CD4-positive, alpha-beta T cell (primary cell): ENCODE measurements at regions not wholly inside any gene's neighbourhood (a gene's known extent, or its start where the extent isn't known, plus 50 kb on each side); places are given as distances from the start of the nearest gene placed in this dataset.

Source experiments
- ATAC-seq: fragments of 200-7000 bp; cut with Tn5 transposase; one replicate; pipeline ENCODE4 v1.10.0; 2022; ENCODE audit warnings: mild to moderate bottlenecking; ENCODE audit not compliant: poor library complexity
- CTCF ChIA-PET: fragments of 350-600 bp; sonication (Branson Sonifier 250); formaldehyde crosslinking; loops from one replicate; lab custom pipeline; 2021; ENCODE audit warnings: antibody characterized with exemption, inconsistent platforms; lab: Charles Lee
- POLR2A ChIA-PET: fragments of 350-600 bp; sonication (Branson Sonifier 250); formaldehyde crosslinking; loops from one replicate; lab custom pipeline; 2021; ENCODE audit warnings: antibody characterized with exemption, inconsistent platforms; lab: Charles Lee
- DNase-seq, 14 experiments: peaks; one replicate each; pipeline ENCODE4 v3.0.0-alpha.2; 2013 to 2020; ENCODE audit warnings: mixed read lengths in 2 of 14
- H3K27ac ChIP-seq, 2 donors: one replicate each; pipeline versions ENCODE4 v1.5.1 to v1.7.0; 2013; ENCODE audit warnings: low read length in 2 of 2, low read depth in 1 of 2, mild to moderate bottlenecking in 1 of 2
- H3K27me3 ChIP-seq, 2 experiments: 1 replicate in 1 of 2; 2 replicates in 1 of 2; pipeline versions ENCODE4 v1.6.1 to v1.7.0; 2013; ENCODE audit warnings: low read length in 2 of 2, control low read depth in 1 of 2, mild to moderate bottlenecking in 1 of 2, moderate library complexity in 1 of 2; ENCODE audit not compliant: insufficient read depth in 2 of 2, control insufficient read depth in 1 of 2
- H3K36me3 ChIP-seq: one replicate; pipeline ENCODE4 v1.6.1; 2013; ENCODE audit warnings: low read length, control low read depth; ENCODE audit not compliant: insufficient read depth
- H3K4me1 ChIP-seq: one replicate; pipeline ENCODE4 v1.6.1; 2013; ENCODE audit warnings: low read length, control low read depth; ENCODE audit not compliant: insufficient read depth
- H3K4me3 ChIP-seq: one replicate; pipeline ENCODE4 v1.5.1; 2013; ENCODE audit warnings: mild to moderate bottlenecking, low read length, moderate library complexity
- H3K9me3 ChIP-seq, 2 experiments: 1 replicate in 1 of 2; 2 replicates in 1 of 2; pipeline versions ENCODE4 v1.6.1 to v1.7.0; 2013; ENCODE audit warnings: low read length in 2 of 2, mild to moderate bottlenecking in 2 of 2, control low read depth in 1 of 2, moderate library complexity in 1 of 2; ENCODE audit not compliant: control insufficient read depth in 1 of 2, insufficient read depth in 1 of 2
- H3K27ac Mint-ChIP-seq: one replicate; pipeline ENCODE4 v1.8.0; 2020; ENCODE audit warnings: mixed read lengths
- H3K27me3 Mint-ChIP-seq: one replicate; pipeline ENCODE4 v1.8.0; 2021; ENCODE audit warnings: mixed read lengths
- H3K36me3 Mint-ChIP-seq: one replicate; pipeline ENCODE4 v1.8.0; 2021; ENCODE audit warnings: low read depth, mixed read lengths
- H3K4me1 Mint-ChIP-seq: one replicate; pipeline ENCODE4 v1.8.0; 2021; ENCODE audit warnings: low read depth, mixed read lengths
- H3K4me3 Mint-ChIP-seq: one replicate; pipeline ENCODE4 v1.8.0; 2020; ENCODE audit warnings: mild to moderate bottlenecking, mixed read lengths
- H3K9me3 Mint-ChIP-seq: one replicate; pipeline ENCODE4 v1.8.0; 2020; ENCODE audit warnings: mixed read lengths
- intact Hi-C, 2 experiments: fragments of 100-400 bp; cut with DNase I in 1 of 2; cut with micrococcal nuclease in 1 of 2; formaldehyde crosslinking; loops; one replicate each; pipeline versions ENCODE4 v1.15.1 to v1.9.0; 2023 to 2025; cut with DNase I, micrococcal nuclease
- TF ChIP-seq, protein P1 (sequence below): fragments of 200-600 bp; IDR thresholded peaks from one replicate; pipeline ENCODE4 v1.8.0; 2022; ENCODE audit warnings: antibody characterized with exemption, mild to moderate bottlenecking

DNA sequence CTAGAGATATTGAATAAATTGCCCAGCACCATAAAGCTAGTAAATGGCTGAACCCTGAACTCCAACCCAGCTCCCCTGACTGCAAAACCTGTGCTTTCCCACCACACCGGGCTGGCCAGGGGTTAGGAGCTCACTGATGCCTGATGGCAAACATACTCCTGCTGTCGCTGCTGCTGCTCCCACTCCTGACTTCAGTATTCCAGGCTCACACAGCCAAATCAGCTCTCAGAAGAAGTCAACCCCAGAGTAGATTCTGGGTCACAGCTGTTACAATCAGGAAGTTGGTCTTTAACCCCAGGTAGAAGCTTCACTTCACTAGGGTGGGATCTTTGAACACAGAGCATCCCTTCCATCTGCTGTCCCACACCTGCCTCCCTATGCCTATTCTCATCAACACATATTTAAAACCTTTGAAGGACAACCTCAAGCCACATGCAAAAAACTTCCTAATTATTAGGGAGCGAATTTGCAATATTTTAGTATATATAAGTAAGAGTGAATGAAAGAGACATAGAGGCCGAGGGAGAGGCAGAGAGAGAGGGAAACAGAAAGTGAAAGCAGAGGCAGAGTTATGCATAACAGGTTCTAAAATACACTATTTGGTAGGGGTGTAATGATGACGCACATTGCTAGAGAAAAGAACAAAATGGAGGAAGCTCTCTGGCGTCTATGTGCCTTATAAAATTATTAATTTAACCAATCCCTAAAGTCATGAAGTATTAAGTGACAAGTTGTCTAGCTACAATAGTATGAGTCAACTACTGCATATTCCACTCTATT, 99.4 kb upstream of the SERP2 start:
- peak overlapping the region; percentile 36 for H3K4me3 Mint-ChIP-seq
- peaks cover 20% of the 10 kb centered on the region for H3K36me3 Mint-ChIP-seq
- H3K27ac Mint-ChIP-seq = peak overlapping the region; percentile 95
- ATAC-seq (peak; percentile 95), DNase-seq (peak in 9 of 14 experiments; percentile 3 to 91 (median 25))
- Histone ChIP-seq H3K36me3 (no peaks in the 10 kb centered on the region), H3K27me3 (no peaks in the 10 kb centered on the region), H3K4me3 (peak overlapping the region; percentile 42), H3K4me1 (peaks cover 24% of the 10 kb centered on the region), H3K9me3 (no peaks in the 10 kb centered on the region), H3K27ac (peak overlapping the region; percentile 65 to 85)
- CTCF ChIA-PET = interaction anchor here (1.1 to 1.4 kb wide), 2 partner anchors 9 to 15 kb away, joined by 3 to 5 read pairs; no protein-coding TSS in a partner anchor
- no peaks in the 10 kb centered on the region for H3K27me3 Mint-ChIP-seq
- POLR2A ChIA-PET = interaction anchor here (0.6 to 2.6 kb wide), 11 partner anchors 9 to 1294 kb away, joined by 3 to 13 read pairs (median 6); partner anchors contain the start of genes CCDC122, LACC1 and TSC22D1
- H3K4me1 Mint-ChIP-seq = peaks cover 46% of the 10 kb centered on the region
- intact Hi-C loops = loop anchor here (2.0 to 10.0 kb wide), 7 partner anchors 15 to 641 kb away; partner anchors contain the start of gene TSC22D1 (in 1 of the 2)
- TF ChIP-seq, protein P1, sequence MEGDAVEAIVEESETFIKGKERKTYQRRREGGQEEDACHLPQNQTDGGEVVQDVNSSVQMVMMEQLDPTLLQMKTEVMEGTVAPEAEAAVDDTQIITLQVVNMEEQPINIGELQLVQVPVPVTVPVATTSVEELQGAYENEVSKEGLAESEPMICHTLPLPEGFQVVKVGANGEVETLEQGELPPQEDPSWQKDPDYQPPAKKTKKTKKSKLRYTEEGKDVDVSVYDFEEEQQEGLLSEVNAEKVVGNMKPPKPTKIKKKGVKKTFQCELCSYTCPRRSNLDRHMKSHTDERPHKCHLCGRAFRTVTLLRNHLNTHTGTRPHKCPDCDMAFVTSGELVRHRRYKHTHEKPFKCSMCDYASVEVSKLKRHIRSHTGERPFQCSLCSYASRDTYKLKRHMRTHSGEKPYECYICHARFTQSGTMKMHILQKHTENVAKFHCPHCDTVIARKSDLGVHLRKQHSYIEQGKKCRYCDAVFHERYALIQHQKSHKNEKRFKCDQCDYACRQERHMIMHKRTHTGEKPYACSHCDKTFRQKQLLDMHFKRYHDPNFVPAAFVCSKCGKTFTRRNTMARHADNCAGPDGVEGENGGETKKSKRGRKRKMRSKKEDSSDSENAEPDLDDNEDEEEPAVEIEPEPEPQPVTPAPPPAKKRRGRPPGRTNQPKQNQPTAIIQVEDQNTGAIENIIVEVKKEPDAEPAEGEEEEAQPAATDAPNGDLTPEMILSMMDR = no peak
- peaks cover 7% of the 10 kb centered on the region for H3K9me3 Mint-ChIP-seq

DNA sequence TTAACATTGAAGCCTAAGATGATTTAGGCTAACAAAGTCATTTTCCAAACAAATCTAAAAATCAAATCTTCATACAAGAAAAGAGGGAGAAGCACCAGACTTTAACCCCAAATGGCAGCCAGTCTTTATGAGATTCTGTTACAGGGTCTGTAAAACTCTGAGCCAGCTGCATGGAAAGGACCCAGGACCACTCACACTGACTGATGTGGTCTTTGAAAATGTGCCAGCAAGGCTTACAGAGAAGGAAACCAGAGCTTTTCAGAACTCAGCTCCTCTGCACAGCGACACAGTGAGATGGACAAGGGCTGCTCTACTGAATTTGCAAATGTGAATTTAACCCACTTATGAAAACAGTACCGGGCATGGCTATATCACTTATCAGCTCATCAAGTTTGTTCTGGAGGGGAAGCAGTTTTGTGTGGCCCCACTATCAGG, 98.8 kb upstream of the SERP2 start:
- intact Hi-C loops = loop anchor here (2.0 to 10.0 kb wide), 7 partner anchors 16 to 640 kb away; partner anchors contain the start of gene TSC22D1 (in 1 of the 2)
- Histone ChIP-seq H3K27me3 (no peaks in the 10 kb centered on the region), H3K4me3 (peak overlapping the region; percentile 42), H3K36me3 (no peaks in the 10 kb centered on the region), H3K9me3 (no peaks in the 10 kb centered on the region), H3K27ac (peak overlapping the region; percentile 65 to 85), H3K4me1 (peaks cover 24% of the 10 kb centered on the region)
- Mint-ChIP-seq H3K9me3 (peaks cover 7% of the 10 kb centered on the region), H3K4me3 (peak overlapping the region; percentile 36), H3K27ac (peak overlapping the region; percentile 95), H3K4me1 (peaks cover 47% of the 10 kb centered on the region), H3K27me3 (no peaks in the 10 kb centered on the region), H3K36me3 (peaks cover 20% of the 10 kb centered on the region)
- POLR2A ChIA-PET = interaction anchor here (0.6 to 2.6 kb wide), 11 partner anchors 8 to 1293 kb away, joined by 3 to 13 read pairs (median 6); partner anchors contain the start of genes CCDC122, LACC1 and TSC22D1
- DNase-seq (peak in 9 of 14 experiments; percentile 2 to 55 (median 39)), ATAC-seq (peak; percentile 39)
- TF ChIP-seq, protein P1 = no peak
- CTCF ChIA-PET = interaction anchor here (1.4 kb wide), 1 partner anchor 16 kb away, joined by 5 read pairs; no protein-coding TSS in a partner anchor

DNA sequence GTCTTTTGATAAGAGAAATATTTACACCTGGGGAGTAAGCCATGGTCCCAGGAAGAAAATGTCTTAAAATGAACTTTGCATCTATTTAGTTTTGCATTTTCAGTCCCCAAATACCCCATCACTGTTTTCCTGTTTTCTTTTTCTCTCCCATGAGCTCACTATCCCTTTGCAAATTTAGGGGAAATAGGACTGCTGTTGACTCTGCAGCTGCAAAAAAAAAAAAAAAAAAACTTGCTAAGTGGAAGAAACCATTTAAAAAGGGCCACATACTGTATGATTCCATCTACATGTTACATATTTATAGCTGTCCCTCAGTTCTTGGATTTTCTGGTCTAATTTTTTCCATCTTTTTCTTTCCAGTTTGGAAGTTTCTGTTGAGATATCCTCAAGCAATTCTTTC, 98.2 kb upstream of the SERP2 start:
- ATAC-seq (no peak), DNase-seq (no peak)
- Mint-ChIP-seq H3K27ac (peak overlapping the region; percentile 95), H3K36me3 (peaks cover 20% of the 10 kb centered on the region), H3K27me3 (no peaks in the 10 kb centered on the region), H3K4me1 (peaks cover 47% of the 10 kb centered on the region), H3K9me3 (peaks cover 7% of the 10 kb centered on the region), H3K4me3 (no peak overlapping the region)
- Histone ChIP-seq H3K27me3 (no peaks in the 10 kb centered on the region), H3K4me3 (no peak overlapping the region), H3K27ac (peak overlapping the region in 1 of 2 donors; percentile 85), H3K36me3 (no peaks in the 10 kb centered on the region), H3K4me1 (peaks cover 24% of the 10 kb centered on the region), H3K9me3 (no peaks in the 10 kb centered on the region)
- intact Hi-C loops = loop anchor here (2.0 to 10.0 kb wide), 5 partner anchors 17 to 639 kb away; no protein-coding TSS in a partner anchor
- ChIA-PET CTCF (interaction anchor here (1.4 kb wide), 1 partner anchor 17 kb away, joined by 5 read pairs; no protein-coding TSS in a partner anchor), POLR2A (interaction anchor here (1.6 to 2.6 kb wide), 4 partner anchors 17 to 396 kb away, joined by 6 to 12 read pairs (median 8); partner anchors contain the start of genes CCDC122 and LACC1)
- TF ChIP-seq, protein P1 = no peak
